Heart right ventricle (tissue), 16 donors: ENCODE measurements at regions not wholly inside any gene's neighbourhood (a gene's known extent, or its start where the extent isn't known, plus 50 kb on each side); places are given as distances from the start of the nearest gene placed in this dataset.

Source experiments
- ATAC-seq, 8 donors: fragments of 200-7000 bp; cut with Tn5 transposase; one replicate each; pipeline ENCODE4 v1.9.1; 2020; ENCODE audit warnings: mild to moderate bottlenecking in 8 of 8, moderate library complexity in 8 of 8, moderate number of reproducible peaks in 1 of 8
- DNase-seq, 2 donors: peaks; one replicate each; pipeline ENCODE4 v3.0.0-alpha.2; 2020
- H3K27ac ChIP-seq, 10 donors: fragments of 200-600 bp; sonication (generic) in 2 of 10; one replicate each; pipeline versions ENCODE4 v1.5.0 to v1.8.0; 2020 to 2022; ENCODE audit warnings: mild to moderate bottlenecking in 3 of 10
- H3K27me3 ChIP-seq, 7 donors: fragments of 200-600 bp; one replicate each; pipeline ENCODE4 v1.8.0; 2021 to 2022; ENCODE audit warnings: mild to moderate bottlenecking in 2 of 7
- H3K36me3 ChIP-seq, 9 donors: fragments of 200-600 bp; sonication (generic) in 1 of 9; one replicate each; pipeline versions ENCODE4 v1.5.0 to v1.8.0; 2020 to 2022; ENCODE audit warnings: mild to moderate bottlenecking in 2 of 9
- H3K4me1 ChIP-seq, 9 donors: fragments of 200-600 bp; sonication (generic) in 1 of 9; one replicate each; pipeline versions ENCODE4 v1.5.0 to v1.8.0; 2020 to 2022; ENCODE audit warnings: mild to moderate bottlenecking in 4 of 9
- H3K4me3 ChIP-seq, 10 donors: fragments of 200-600 bp; sonication (generic) in 2 of 10; one replicate each; pipeline versions ENCODE4 v1.5.0 to v1.8.0; 2020 to 2022; ENCODE audit warnings: mild to moderate bottlenecking in 7 of 10, moderate library complexity in 2 of 10
- H3K9me3 ChIP-seq, 11 donors: fragments of 200-600 bp in 10 of 11; sonication (generic) in 2 of 11; one replicate each; pipeline versions ENCODE4 v1.5.0 to v1.8.0; 2013 to 2022; ENCODE audit warnings: mild to moderate bottlenecking in 2 of 11, control low read depth in 1 of 11, moderate library complexity in 1 of 11
- WGBS, 2 donors: extraction: QIAGEN DNeasy Blood & Tissue Kit; methylation state at CpG; one replicate each; pipeline ENCODE4 v1.1.7; 2013; ENCODE audit warnings: inconsistent platforms in 1 of 2; 5-methylcytosine and 5-hydroxymethylcytosine counted together
- intact Hi-C, 10 donors: fragments of 100-400 bp; cut with DNase I; formaldehyde crosslinking; loops; one replicate each; pipeline versions ENCODE4 v1.11.1 to v1.14.2; 2022
- TF ChIP-seq, protein P1 (sequence below), 9 donors: fragments of 200-600 bp; sonication (generic) in 2 of 9; IDR thresholded peaks; one replicate each; pipeline versions ENCODE4 v1.5.0 to v1.8.0; 2021 to 2022; ENCODE audit warnings: antibody characterized with exemption in 9 of 9, mild to moderate bottlenecking in 5 of 9, moderate library complexity in 1 of 9
- donor health status: Arrhythmogenic right ventricular cardiomyopathy.
- donor health status: ischemic (EF 13 %, LVEDD 7.1; RV severe dilation, severe dysfunction).
- donor health status: healthy with polysubstance abuse.
- donor health status: DM: no; HTN: yes; CAD: no.
- donor health status: DM: no; HTN: no; CAD: no.
- donor health status: ischemic (EF 25% LVEDD 6.9; RV normal size, moderate dysfunction).
- donor health status: ischemic (EF 25% LVEDD 5.7; RV mildly dilated, moderate dysfunction).
- donor health status: healthy.
- donor health status: DM: yes; HTN: yes; CAD: no.
- donor health status: Ischemic cardiomyopathy.
- donor health status: ischemic (EF 35%, LVEDD 5.7; RV mildly dilated, moderate dysfunction).
- donor health status: nonischemic (EF 11% LVEDD 7.7; RV severe dilation, severe dysfunction).
- donor health status: DM: yes; HTN: yes; CAD: no.
- donor health status: PGD.
- donor health status: ischemic (EF 29% LVEDD 5.4; RV normal size, mild dysfunction).
- donor health status: nonischemic (EF 23%, LVEDD 6.1; RV moderate dilation, normal function).

DNA sequence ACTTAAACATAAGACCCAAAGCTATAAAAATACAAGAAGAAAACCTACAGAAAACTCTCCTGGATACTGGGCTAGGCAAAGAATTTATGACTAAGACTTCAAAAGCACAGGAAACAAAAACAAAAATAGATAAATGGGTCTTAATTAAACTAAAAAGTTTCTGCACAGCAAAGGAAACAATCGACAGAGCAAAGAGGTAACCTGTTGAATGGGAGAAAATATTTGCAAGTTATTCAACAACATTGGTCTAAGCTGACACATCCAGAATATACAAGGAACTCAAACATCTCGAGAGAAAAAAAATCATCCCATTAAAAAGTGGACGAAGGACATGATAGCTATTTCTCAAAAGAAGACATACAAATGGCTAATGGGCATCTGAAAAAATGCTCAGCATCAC, 72.3 kb upstream of the RBBP8 start:
- WGBS, 2 donors, result 81 to 92% methylated on average over 3 of the region's 3 CpGs
- intact Hi-C loops, result no loop called here
- H3K27me3 ChIP-seq, result peaks cover 0 to 21% (median 4%) of the 10 kb centered on the region in 7 donors
- H3K36me3 ChIP-seq, result no peaks in the 10 kb centered on the region
- H3K4me3 ChIP-seq, result no peak overlapping the region
- no peak for DNase-seq
- H3K9me3 ChIP-seq, result no peaks in the 10 kb centered on the region
- no peaks in the 10 kb centered on the region for H3K4me1 ChIP-seq
- TF ChIP-seq, protein P1, sequence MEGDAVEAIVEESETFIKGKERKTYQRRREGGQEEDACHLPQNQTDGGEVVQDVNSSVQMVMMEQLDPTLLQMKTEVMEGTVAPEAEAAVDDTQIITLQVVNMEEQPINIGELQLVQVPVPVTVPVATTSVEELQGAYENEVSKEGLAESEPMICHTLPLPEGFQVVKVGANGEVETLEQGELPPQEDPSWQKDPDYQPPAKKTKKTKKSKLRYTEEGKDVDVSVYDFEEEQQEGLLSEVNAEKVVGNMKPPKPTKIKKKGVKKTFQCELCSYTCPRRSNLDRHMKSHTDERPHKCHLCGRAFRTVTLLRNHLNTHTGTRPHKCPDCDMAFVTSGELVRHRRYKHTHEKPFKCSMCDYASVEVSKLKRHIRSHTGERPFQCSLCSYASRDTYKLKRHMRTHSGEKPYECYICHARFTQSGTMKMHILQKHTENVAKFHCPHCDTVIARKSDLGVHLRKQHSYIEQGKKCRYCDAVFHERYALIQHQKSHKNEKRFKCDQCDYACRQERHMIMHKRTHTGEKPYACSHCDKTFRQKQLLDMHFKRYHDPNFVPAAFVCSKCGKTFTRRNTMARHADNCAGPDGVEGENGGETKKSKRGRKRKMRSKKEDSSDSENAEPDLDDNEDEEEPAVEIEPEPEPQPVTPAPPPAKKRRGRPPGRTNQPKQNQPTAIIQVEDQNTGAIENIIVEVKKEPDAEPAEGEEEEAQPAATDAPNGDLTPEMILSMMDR (IDR thresholded peaks at IDR 0.05), result no peak
- H3K27ac ChIP-seq, result no peak overlapping the region
- ATAC-seq, result no peak

DNA sequence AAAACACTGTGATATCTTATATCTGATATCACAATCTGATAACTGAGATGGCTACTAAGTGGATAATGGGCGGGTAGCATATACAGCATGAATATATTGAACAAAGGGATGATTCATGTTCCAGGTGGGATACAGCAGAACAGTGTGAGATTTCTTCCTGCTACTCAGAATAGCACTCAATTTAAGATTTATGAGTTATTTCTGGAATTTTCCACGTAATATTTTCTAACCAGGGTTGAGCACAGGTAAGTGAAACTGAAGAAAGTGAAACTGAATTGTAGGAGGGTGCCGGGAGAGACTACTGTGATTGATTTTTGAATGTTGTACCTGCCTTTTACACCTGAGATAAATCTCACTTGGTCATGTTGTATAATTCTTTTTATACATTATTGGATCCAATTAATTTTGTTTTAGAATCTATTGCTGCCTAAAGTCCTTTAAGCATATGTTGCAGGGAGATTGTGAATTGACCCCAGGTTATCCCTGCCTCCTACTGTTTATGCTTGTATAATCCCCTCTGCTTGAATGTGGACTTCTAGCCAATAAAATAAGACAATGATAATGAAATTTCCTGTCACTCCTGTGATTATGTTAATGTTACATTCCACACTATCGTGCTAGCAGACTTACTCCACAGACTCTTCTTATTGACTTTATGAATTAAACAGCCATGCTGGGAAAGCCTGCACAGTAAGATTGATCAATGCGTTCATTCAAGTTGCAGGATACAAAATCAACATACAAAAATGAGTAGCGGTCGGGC, 67.6 kb upstream of the RBBP8 start:
- 76 to 83% methylated on average over 7 of the region's 7 CpGs for WGBS, 2 donors
- Histone ChIP-seq H3K27ac (no peak overlapping the region), H3K36me3 (no peaks in the 10 kb centered on the region), H3K4me1 (no peaks in the 10 kb centered on the region), H3K27me3 (peaks cover 0 to 23% (median 0%) of the 10 kb centered on the region in 7 donors), H3K9me3 (no peaks in the 10 kb centered on the region), H3K4me3 (no peak overlapping the region)
- ATAC-seq, result no peak
- intact Hi-C loops, result no loop called here
- no peak for DNase-seq
- TF ChIP-seq, protein P1 (IDR thresholded peaks at IDR 0.05), result no peak

DNA sequence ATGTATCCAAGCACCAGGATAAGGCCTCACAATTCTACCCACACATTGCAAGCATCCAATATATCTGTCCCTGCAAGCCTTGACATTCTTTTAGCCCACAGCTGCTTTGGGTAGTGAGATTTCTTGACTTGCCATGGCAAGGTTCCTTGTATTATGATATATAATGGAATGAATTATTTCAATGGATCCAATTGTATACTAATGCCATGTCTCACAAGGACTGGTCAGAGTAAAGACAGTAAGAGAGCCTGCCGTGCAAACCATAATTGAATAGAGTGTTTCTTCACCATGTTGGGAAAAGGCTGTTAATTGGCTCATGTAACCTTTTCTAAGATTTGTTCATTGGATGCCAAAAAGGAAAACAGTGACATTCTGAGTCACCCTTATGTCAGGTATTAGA, 64.3 kb upstream of the RBBP8 start:
- H3K27ac ChIP-seq, result no peak overlapping the region
- no peak for DNase-seq
- intact Hi-C loops, result loop anchor here in 1 of 10 donors (1.0 kb wide), 1 partner anchor 13 kb away; no protein-coding TSS in a partner anchor
- peaks cover 0 to 4% (median 0%) of the 10 kb centered on the region in 9 donors for H3K4me1 ChIP-seq
- 92 to 97% methylated on average over 1 of the region's 1 CpG for WGBS, 2 donors
- H3K36me3 ChIP-seq, result no peaks in the 10 kb centered on the region
- no peak for ATAC-seq
- H3K27me3 ChIP-seq, result peaks cover 0 to 23% (median 0%) of the 10 kb centered on the region in 7 donors
- no peak overlapping the region for H3K4me3 ChIP-seq
- no peaks in the 10 kb centered on the region for H3K9me3 ChIP-seq
- TF ChIP-seq, protein P1 (IDR thresholded peaks at IDR 0.05), result no peak

DNA sequence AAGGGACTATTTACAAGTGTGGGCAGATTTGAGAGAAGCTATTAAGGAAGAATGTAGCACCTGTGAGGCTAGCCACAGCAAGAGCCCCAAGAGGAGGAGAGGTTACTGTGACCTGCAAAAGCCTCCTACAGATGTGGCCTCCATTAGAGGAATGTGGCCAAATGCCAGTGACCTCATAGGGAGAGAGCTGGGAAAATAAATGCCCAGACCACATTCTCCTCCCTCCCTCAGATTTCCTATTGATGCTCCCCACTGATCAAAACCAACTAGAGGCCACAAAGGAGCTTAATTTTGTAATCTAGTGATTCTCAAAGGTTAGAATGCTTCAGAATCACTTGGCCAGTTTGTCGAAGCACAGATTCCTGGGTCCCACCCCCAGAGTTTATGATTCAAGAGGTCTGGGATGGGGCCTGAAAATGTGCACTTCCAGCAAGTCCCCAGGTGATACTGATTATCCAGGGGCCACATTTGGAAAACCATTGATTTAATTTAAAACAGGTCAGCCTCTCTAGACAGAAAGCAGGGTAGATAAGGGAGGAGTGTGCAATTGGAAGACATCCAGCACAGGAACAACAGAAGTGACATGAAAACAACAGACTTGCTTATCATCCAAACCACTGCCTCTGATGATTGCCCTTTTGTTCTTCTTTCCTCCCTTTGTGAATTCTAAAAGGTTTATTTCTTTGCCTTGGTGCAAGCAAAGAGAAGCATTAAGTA, 61.2 kb upstream of the RBBP8 start:
- Histone ChIP-seq H3K9me3 (no peaks in the 10 kb centered on the region), H3K27me3 (peaks cover 0 to 8% (median 0%) of the 10 kb centered on the region in 7 donors), H3K4me1 (peaks cover 0 to 4% (median 0%) of the 10 kb centered on the region in 9 donors), H3K4me3 (no peak overlapping the region), H3K36me3 (no peaks in the 10 kb centered on the region), H3K27ac (no peak overlapping the region)
- TF ChIP-seq, protein P1 (IDR thresholded peaks at IDR 0.05), result no peak
- 59 to 63% methylated on average over 1 of the region's 1 CpG for WGBS, 2 donors
- intact Hi-C loops, result no loop called here
- ATAC-seq (no peak), DNase-seq (no peak)
